Non-pigmented ciliary epithelial cell (primary cell): ENCODE measurements at regions not wholly inside any gene's neighbourhood (a gene's known extent, or its start where the extent isn't known, plus 50 kb on each side); places are given as distances from the start of the nearest gene placed in this dataset.

Experiments used
- DNase-seq: peaks from one replicate; pipeline ENCODE4 v3.0.0-alpha.2; 2010; ENCODE audit warnings: low read depth

- DNase-seq = no peak
Observed at GRCh38 chr11:81174646-81175330, 1558.9 kb downstream of the FAM181B start.

DNA sequence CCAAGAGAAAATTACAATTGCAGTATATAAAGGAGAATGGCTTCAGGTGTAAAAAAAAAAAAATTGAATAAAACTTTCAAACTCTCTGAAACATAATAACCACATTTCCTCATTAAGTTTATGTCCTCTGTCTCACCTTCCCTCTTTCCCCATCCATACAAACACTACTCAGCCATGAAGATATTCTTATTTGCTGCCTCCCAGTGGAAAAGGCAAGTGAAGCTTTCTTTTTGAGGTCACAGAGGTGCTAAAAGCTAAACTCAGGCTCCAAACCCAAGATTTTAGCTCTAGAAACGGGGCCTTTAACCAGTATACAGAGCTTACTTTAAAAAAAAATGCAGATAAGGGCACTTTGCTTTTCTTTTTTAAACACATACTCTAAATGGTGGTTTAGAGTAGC, 1568.5 kb downstream of the FAM181B start:
- DNase-seq = no peak

GRCh38 chr11:81159900-81160299, 1573.8 kb downstream of the FAM181B start:
- DNase-seq = no peak

GRCh38 chr11:81135570-81135969, 1598.1 kb downstream of the FAM181B start:
- DNase-seq = no peak

- DNase-seq = no peak
Observed at GRCh38 chr11:81129618-81130017, 1604.0 kb downstream of the FAM181B start.

DNA sequence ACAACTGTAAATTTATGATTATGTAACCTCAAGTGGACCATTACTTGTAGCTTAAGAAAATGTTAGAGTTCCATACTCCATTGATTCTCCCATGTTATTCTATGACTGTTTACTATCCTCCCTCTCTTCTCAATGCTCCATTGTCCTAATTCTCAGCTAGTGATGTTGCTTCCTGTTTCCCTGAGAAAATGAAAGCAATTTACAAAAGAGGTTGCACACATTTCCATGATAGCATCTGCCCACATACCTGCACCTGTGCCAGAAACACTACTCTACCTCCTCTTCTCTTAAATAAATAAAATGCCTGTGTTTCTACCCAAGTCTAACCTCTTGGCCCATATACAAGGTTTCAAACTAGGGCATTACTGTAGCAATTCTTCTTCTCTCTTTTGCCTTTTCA, 1620.9 kb downstream of the FAM181B start:
- DNase-seq = no peak

- DNase-seq = no peak
Observed at GRCh38 chr11:81104051-81104450, 1629.6 kb downstream of the FAM181B start.

- DNase-seq = no peak
Observed at GRCh38 chr11:81098471-81098870, 1635.2 kb downstream of the FAM181B start.

DNA sequence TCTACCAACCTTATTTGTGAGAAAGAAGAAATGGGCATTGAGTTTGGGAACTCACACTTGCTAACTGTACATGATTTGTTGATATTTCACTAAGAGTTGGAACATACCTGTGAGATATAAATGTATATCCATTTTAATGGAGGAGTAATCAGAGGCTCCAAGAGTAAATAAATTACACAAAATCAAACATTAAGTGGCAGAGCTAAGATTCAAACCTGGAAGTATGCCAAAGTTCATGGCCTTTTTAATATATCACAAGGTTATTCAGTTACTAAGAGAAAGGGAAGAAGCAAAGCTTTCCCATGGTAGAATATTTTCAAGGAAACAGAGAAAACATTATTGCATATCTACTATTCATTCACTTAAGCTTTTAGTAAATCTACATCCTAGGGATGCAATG, 1641.1 kb downstream of the FAM181B start:
- no peak for DNase-seq

- no peak for DNase-seq
Observed at GRCh38 chr11:81089242-81089641, 1644.4 kb downstream of the FAM181B start.

DNA sequence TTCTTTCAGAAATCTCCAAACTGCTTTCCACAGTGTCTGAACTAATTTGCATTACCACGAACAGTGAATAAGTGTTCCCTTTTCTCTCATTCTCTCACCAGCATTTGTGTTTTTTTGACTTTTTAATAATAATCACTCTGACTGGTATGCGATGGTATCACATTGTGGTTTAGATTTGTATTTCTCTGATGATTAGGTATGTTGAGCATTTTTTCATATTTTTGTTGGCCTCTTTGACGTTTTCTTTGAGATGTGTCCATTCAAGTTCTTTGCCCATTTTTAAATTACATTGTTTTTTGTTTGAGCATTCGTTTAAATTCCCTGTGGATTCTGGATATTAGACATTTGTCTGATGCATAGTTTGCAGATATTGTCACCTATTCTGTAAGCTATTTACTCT, 1639.6 kb upstream of the TENM4 start:
- peak; percentile 6 for DNase-seq

DNA sequence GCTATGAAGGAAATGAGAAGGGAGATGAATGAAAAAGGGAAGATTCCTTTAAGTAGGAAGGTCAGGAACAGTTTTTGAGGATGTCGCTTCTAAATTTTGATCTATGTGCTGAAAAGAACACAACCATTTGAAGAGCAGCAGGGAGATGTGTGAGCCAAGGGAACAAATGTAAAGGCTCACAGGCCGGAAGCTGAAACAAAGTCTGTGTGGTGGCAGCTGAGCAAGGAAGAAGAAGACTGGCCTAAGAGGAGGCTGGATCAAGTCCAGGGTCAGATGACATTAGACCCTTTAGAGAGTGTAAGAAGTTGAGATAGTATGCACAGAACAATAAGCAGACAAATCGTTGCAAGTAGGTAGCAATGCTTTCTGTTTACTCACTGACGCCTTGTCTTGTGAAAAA, 1631.4 kb upstream of the TENM4 start:
- no peak for DNase-seq

DNA sequence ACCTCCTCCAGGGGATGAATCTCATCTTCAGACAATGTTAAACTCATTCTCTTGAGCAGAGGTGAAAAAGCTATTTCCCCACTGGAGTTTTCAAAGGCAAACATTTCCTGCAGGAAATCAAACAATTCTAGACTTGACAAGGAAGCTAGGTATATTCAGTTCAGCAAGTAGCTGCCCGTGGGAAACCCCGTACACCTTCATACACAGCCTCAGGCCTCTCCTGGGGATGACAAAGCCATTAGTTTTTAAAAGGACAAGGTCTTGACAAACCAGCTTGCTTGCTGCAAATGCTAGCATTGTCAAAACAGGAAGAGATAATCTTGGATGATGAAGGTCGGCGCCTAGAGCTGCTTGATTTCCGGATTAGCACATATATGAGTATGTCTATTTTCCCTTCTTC, 1630.8 kb upstream of the TENM4 start:
- no peak for DNase-seq

DNA sequence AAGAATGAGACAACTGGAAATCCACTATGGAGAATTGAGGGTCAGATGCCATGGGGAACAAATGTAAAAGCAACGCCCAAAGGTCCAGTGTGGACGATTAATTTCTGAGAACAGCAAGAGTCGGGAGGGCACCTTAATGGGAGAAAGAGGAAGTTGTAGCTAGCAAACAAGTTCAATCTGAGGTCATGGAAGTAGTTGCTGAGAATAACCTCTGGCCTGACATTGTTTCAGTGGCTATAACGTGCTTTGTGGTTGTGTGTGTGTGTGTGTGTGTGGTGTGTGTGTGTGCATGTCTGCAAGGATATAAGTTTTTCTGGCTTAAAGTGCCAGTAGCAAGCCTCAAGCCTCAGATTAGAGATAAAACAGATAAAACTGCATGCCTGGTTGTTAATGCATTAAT, 1630.1 kb upstream of the TENM4 start:
- no peak for DNase-seq

DNA sequence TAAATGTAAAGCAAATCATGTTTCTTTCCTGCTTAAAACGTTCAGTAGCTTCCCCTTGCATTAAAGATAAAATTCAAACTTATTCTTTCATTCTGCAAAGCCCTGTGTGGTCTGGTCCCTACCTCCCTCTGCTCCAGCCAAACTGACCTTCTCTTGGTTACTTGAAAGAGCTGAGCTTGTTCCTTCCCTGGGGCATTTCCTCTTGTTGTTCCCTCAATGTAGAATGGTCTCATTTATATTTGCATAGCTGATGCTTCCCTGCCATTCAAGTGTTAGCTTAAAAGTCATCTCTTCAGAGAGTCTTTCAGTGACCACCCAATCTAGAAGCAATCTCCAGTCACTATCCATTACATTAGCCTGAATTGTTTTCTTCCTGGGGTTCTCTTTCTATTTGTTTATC, 1618.5 kb upstream of the TENM4 start:
- no peak for DNase-seq

- DNase-seq = no peak
Observed at GRCh38 chr11:81052344-81053158, 1611.7 kb upstream of the TENM4 start.

DNA sequence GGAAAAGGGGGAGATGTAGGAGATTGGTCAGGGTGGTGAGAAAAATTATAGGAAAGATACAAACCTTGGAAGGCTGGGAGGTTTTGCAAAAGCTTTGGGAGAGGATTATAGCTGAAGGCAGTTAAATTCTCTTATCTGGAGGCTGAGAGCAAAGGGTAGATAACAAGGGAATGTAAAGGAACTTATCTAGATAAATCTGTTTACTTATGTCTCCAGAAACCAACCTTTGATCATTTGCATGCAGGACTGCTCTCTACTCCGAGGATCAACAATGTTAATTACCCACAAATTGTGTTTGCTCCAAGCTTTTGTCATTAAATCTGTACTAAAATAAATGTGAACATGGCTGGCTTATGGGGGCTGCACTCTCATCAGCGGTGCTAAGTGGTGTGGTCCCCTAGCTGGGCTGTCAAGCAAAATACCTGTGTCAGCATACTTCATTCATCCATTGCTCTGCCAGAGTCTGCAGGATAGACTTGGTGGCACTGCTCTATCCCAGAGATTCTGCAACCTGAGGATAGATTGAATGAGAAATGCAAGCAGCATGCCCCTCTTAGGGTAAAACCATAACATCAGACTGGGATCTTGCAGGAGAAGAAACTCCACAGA, 1599.2 kb upstream of the TENM4 start:
- DNase-seq = no peak

- no peak for DNase-seq
Observed at GRCh38 chr11:81036168-81036870, 1595.5 kb upstream of the TENM4 start.

DNA sequence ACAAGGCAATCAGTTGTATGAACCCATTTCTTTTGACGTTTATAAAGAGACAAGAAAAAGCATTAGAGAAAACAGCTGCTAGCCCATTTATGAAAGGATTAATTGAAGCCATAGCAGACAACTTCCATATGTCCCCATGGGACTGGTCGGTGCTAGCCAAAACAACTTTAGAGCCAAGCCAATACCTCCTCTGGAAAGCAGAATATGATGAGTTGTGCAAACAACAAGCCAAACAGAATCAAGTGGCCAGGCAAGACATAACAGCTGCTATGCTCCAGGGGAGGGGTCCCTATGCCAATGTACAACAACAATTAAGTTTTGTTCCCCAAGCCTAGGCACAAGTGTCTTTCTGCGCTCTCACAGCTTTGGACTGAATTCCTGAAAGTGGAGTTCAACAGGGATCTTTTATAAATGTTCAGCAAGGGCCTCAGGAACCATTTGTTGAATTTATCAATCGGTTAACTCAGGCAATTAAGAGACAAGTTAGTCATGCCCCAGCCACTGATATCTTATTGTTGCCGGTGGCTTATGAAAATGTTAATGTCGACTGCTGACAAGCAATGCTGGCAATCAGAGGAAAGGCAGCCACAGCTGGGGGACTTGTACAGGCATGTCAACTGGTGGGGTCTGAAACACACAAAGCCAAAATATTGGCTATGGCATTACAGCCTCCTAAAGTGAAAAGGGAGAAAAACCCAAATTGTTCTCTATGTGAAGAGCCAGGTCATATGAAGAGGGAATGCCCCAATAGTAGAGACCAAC, 1593.1 kb upstream of the TENM4 start:
- DNase-seq = no peak

DNA sequence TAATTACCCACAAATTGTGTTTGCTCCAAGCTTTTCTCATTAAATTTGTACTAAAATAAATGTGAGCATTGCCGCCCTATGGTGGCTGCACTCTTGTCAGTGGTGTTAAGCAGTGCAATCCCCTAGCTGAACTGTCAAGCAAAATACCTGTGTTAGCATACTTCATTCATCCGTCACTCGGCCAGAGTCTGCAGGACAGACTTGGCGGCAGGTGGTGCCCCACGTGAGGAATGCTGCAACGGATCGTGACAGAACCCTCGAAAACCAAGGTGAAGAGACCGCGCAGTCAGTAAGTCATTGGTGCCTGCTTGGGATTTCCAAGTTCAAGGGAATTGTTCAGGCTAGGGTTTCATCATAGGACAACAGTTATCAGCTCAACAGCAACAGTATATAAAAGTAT, 1592.1 kb upstream of the TENM4 start:
- DNase-seq = no peak

GRCh38 chr11:81030186-81030585, 1589.4 kb upstream of the TENM4 start:
- DNase-seq = no peak

GRCh38 chr11:81026032-81026431, 1585.2 kb upstream of the TENM4 start:
- no peak for DNase-seq
